GM21619 (cell line): ENCODE measurements at regions not wholly inside any gene's neighbourhood (a gene's known extent, or its start where the extent isn't known, plus 50 kb on each side); places are given as distances from the start of the nearest gene placed in this dataset.
A peak's percentile ranks its signal among the peaks of the same experiment; 100 is the strongest.

ENCODE experiments used
- ATAC-seq: cut with Tn5 transposase; IDR thresholded peaks from one replicate; pipeline ENCODE4 v1.9.1; 2021; ENCODE audit not compliant: unreplicated experiment

GRCh38 chr5:133716532-133717183 is 104.3 kb upstream of the FSTL4 start:
- no peak for ATAC-seq

DNA sequence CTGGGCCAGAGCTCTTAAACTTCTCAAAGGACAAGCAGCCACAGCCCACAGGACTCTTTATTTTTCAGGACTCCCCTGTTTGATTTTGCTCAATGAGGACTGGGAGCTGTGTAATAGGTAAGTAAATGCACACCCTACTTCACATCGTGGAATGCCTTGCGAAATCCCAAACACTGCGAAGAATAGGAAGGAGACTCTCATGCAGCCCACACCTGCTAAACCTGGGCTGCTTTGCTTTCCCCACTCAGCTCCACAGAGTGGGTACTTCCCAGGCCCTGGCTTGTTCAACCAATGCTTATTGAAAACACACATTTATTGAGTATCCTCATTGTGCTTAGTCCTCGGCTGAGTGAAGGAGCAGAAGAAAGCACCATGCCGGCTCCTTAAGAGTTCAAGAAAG is 103.3 kb upstream of the FSTL4 start:
- ATAC-seq: no peak

- no peak for ATAC-seq
These were observed 102.9 kb upstream of the FSTL4 start for GRCh38 chr5:133715216-133715615.

DNA sequence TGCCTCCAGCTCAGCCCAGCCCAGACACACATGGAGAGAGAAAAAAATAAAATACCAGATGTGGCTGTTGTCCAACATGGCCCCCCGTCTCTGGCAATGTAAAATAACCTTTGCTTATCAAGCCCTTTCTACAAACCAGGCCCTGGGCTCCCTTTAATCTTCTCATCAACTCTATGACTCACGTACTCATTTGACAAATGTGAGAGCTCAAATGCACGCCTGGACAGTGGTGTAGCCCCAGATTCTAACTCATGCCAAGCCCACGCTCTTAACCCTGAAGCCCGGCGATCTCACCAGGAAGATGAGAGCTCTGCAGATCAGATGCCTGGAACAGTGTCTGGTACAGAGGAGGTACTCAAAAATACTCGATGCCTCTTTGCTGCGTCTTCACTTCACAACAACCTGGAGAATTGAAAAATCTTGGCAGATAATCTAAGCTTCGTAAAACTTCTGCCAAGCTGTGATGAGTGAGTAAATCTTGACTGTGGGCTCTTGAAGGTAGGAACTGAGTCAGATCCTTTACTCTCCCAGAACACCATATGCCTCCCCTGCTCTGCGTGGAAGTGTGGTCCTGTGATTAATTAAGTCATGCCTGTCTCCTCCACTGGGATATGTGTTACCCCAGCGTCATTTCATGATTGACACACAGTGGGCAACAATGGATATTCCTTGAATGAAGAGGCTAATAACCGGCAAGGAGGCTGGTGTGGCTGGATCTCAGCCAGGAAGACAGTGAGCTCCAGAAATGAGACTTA is 102.0 kb upstream of the FSTL4 start:
- no peak for ATAC-seq

GRCh38 chr5:133713751-133714150 is 101.4 kb upstream of the FSTL4 start:
- no peak for ATAC-seq

DNA sequence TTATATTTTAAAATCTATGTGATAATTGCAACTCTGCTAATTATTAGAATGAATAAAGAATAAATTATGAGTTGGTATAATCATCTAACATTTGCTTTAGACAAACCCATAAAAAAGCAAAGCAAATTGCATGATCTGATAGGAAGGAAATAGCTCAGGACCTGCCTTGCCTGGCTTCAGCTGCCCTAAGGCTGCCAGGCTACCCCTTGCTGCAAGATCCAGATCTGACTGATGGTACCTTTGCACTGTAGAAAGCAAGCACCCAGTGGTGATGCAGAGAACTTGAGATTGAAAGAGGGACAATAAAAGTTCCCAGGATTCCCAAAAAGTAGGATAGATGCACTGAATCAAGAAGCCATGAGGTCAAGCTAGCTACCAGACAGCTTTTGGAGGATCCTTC is 100.9 kb upstream of the FSTL4 start:
- ATAC-seq: no peak

GRCh38 chr5:133712562-133712961 is 100.2 kb upstream of the FSTL4 start:
- no peak for ATAC-seq

- ATAC-seq: no peak
These were observed 96.9 kb upstream of the FSTL4 start for GRCh38 chr5:133709209-133709725.

- ATAC-seq: no peak
These were observed 96.0 kb upstream of the FSTL4 start for GRCh38 chr5:133708331-133708850.

DNA sequence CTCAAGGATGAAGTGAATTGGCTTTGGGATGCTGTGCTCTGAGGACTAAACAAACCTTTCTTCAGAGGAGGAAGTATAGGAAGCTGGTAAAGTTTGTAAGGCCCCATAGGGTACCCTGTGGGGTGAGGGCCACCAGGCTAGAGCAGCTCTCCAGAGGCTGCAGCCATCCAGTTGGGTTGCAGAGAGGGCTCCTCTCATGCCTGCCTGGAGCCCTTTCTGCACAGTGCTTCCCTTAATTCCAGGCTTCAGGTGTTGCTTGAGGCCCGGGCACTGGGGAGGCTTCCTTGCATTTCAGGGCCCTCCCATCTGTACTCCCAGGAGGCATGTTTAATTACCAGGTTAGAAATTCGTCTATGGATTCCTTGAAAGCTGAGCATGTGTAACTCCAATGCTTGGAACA is 95.3 kb upstream of the FSTL4 start:
- ATAC-seq: no peak

DNA sequence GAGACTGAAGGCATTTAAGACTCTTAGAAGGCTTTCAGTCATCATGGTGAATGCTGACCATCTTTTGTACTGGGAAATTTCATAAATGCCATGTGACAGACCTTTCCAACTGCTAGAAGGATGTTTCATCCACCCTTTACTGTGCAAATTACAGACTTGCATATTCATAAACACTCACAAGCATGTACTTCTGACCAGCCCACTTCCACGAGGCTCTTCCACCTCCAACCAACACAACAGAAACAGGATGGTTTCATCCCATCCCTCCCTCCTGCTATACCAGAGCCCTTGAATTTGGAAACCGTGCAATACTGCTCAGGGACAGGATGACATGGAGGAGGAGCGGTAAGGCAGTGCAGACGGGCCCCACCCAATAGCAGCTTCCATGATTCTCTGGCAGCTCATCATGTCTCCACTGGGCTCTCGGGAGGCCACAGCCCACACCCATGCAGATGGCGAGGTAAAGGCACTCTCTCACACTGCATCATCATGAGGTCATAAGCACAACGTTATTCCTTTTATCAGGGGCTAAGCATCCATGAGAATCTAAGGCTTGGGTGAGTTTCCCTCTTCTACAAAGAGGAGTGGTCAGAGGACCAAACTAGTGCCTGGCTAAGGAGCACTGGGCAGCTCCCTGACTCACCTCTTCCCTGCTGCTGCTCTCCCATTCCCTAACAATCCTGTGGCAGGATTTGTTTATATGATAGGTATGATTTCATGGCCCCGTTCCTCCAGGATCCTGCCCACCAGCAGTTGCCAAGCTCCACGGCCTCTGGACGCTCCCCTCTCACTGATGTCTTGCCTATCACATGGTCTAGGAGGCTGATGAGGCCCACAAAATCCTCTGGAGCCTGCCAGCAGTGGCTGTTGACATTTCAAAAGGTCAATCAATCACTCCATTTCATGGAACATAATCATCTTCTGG is 94.4 kb upstream of the FSTL4 start:
- ATAC-seq: no peak

DNA sequence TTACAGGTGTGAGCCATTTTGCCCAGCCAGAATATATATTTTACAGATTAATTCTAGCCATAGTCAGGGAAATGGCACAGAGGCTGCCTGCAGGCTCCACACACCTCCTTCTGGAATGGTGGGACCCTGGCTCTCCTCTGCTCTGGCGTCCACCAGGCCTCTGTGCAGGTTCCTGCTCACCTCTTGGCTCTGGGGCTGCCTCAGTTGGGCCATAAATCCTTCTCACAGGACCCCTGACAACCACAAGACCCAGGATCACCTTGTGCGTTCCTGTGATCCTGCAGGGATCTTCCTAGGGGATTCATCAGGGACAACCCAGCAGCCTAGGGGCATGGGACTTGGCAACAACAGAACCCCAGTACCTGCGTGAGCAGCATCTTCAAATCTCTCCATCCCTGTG is 93.0 kb upstream of the FSTL4 start:
- ATAC-seq: no peak

DNA sequence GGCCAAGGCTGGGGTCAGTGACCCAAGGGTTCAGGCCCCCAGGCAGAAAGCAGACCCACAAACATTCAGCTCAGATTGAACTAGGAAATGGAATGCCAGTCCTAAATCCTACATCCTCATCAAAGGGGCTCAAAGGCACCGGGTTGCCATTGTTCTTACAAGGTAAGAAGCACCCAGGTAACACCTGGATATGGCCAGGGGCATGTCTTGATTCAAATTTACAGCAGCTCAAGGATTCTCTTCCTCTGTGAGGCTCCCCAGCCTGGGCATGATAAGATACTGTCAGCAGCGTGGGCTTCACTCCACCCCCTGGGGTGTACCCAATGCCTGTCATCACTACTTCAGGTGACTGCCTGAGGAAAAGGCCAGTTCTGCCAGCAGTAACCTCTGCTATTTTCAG is 92.1 kb upstream of the FSTL4 start:
- no peak for ATAC-seq

DNA sequence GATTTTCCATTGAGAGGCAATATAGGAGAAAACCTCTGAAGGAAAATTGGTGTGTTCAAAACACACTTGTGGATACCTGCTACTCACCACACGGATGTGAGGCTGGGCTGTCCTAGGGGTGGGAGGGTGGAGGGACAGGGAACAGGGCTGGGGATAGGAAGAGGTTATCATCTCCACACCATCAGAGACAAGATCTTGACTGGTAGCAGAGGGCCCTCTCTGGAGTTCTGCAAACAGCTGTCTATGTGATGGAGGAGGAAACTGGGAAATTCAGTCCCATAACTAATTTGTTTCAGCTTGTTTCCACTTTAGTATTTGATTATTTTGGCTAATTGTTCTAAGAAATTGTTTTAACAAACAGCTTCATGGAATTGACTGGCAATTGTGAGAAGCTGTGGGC is 91.6 kb upstream of the FSTL4 start:
- no peak for ATAC-seq

GRCh38 chr5:133702791-133703770 is 90.7 kb upstream of the FSTL4 start:
- no peak for ATAC-seq

DNA sequence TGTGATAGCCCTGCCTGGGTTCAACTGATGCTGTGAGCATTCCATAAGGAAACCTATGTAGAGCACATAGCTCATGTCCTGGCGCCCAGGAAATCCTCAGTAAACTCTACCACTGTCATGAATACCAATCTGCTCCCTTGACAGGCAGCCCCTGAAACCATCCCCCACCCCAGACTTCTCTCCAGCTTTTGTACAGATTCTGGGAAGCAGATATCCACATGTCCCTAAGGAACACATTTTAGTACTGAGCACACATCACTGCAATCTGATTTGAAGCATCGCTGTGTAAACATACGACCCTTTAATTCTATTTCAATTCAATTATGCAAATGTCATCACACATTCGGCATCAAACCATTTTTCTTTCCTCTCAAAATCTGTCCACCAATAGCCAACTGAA is 89.5 kb upstream of the FSTL4 start:
- ATAC-seq: no peak

- ATAC-seq: no peak
These were observed 87.9 kb upstream of the FSTL4 start for GRCh38 chr5:133700251-133700650.

DNA sequence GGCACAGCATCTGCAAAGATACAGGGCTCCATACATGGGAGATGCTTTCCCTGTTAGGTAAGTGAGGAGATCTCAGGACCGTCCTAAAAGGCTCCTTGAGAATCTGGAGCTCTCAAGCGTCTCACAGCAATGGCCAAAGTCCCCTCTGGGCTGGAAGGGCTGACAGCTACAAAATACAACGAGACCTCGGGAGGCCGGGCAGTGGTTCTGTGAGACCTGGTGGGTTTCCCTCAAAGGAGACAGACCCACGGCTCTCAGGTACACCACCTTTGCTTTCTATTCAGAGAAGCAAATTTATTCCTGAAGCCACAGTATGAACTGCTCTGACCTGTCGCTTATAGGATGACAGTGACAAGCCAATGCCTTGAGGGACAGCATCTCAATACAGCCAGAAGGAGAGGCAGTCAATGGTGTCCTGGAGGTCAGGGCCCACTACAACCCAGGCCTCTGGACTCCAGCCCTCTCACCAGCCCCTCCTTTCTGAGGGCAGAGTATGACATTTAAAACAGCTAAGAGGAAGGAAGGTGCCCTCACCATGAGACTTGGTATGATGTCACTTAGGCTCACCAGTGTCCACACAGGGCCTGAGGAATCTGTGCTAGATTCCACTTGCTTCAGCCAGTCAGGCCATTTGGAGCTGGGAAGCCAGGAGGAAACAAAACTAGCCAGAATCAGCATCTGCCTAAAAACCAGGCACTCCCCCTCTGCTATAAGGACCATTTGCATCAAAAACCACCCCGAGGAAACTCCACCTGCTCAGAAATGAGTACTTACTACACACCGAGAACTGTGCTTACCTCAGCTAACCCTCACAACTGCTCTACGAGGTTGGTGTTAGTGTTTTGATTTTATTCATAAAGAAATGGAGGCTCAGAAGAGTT is 86.5 kb upstream of the FSTL4 start:
- ATAC-seq: peak; percentile 50

DNA sequence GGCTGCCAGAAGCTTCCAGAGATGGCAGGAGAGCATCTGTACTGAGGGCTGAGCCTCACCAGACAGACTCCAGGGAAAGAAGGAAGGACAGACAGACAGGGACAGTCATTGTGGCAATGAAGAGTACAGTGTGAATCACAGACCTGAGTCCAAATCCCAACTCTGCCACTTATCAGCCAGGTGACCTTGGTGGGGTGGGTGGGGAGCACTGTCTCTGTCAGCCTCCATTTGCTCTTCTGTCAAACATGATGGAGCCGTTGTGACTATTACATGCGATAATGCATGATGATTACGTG is 85.9 kb upstream of the FSTL4 start:
- ATAC-seq: no peak
